Heart left ventricle (tissue), 13 donors: ENCODE measurements at regions not wholly inside any gene's neighbourhood (a gene's known extent, or its start where the extent isn't known, plus 50 kb on each side); places are given as distances from the start of the nearest gene placed in this dataset.

Experiments used
- POLR2A ChIP-seq, 2 donors: fragments of 450-650 bp; IDR thresholded peaks; one replicate each; pipeline ENCODE4 v1.6.1; 2017; ENCODE audit warnings: antibody characterized with exemption in 2 of 2, mild to moderate bottlenecking in 2 of 2, moderate library complexity in 2 of 2
- TF ChIP-seq, protein P1 (sequence below), 12 donors: fragments of 200-600 bp; sonication (generic) in 4 of 12; IDR thresholded peaks; one replicate each; pipeline versions ENCODE4 v1.5.0 to v1.8.0; 2018 to 2022; ENCODE audit warnings: antibody characterized with exemption in 12 of 12, mild to moderate bottlenecking in 5 of 12
- donor health status: ischemic (EF 13 %, LVEDD 7.1; RV severe dilation, severe dysfunction).
- donor health status: DM: no; HTN: yes; CAD: no.
- donor health status: DM: no; HTN: no; CAD: no.
- donor health status: ischemic (EF 25% LVEDD 6.9; RV normal size, moderate dysfunction).
- donor health status: ischemic (EF 25% LVEDD 5.7; RV mildly dilated, moderate dysfunction).
- donor health status: ischemic (EF 35%, LVEDD 5.7; RV mildly dilated, moderate dysfunction).
- donor health status: nonischemic (EF 11% LVEDD 7.7; RV severe dilation, severe dysfunction).
- donor health status: DM: yes; HTN: yes; CAD: no.
- donor health status: PGD.
- donor health status: ischemic (EF 29% LVEDD 5.4; RV normal size, mild dysfunction).
- donor health status: nonischemic (EF 23%, LVEDD 6.1; RV moderate dilation, normal function).

DNA sequence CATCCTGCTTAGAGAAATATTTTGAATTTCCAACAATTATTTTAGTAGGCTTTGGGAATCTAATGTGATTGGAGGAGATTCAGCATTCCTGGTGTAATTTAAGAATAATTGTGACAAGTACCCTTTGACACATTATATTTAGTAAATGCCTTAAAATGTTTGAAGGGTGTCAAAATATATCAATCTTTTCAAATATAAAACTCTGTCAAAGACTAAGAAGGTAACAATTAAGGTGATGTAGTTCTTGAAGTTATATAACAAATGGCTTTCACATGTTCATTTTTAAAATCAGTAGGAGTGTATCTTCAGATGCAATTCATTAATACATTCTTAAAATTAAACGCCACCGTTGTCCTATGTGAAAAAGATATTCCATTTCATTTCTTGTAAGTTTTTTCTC is 1977.1 kb upstream of the CDH9 start:
- TF ChIP-seq, protein P1, sequence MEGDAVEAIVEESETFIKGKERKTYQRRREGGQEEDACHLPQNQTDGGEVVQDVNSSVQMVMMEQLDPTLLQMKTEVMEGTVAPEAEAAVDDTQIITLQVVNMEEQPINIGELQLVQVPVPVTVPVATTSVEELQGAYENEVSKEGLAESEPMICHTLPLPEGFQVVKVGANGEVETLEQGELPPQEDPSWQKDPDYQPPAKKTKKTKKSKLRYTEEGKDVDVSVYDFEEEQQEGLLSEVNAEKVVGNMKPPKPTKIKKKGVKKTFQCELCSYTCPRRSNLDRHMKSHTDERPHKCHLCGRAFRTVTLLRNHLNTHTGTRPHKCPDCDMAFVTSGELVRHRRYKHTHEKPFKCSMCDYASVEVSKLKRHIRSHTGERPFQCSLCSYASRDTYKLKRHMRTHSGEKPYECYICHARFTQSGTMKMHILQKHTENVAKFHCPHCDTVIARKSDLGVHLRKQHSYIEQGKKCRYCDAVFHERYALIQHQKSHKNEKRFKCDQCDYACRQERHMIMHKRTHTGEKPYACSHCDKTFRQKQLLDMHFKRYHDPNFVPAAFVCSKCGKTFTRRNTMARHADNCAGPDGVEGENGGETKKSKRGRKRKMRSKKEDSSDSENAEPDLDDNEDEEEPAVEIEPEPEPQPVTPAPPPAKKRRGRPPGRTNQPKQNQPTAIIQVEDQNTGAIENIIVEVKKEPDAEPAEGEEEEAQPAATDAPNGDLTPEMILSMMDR (IDR thresholded peaks at IDR 0.05): no peak
- no peak for TF ChIP-seq POLR2A (IDR thresholded peaks at IDR 0.05)
